HEK293 (cell line): ENCODE measurements at regions not wholly inside any gene's neighbourhood (a gene's known extent, or its start where the extent isn't known, plus 50 kb on each side); places are given as distances from the start of the nearest gene placed in this dataset.

Experiments
- FEZF1 ChIP-seq: fragments of 450-650 bp; formaldehyde crosslinking; IDR thresholded peaks from 2 replicates; pipeline ENCODE4 v1.5.1; 2016; ENCODE audit warnings: missing biosample characterization, missing genetic modification characterization
- YY1 ChIP-seq: fragments of 450-650 bp; formaldehyde crosslinking; IDR thresholded peaks from 2 replicates; pipeline ENCODE4 v1.5.1; 2018; ENCODE audit warnings: missing biosample characterization, missing genetic modification characterization
- ZBTB49 ChIP-seq: fragments of 450-650 bp; formaldehyde crosslinking; IDR thresholded peaks from 2 replicates; pipeline ENCODE4 v1.5.1; 2016; ENCODE audit warnings: missing biosample characterization, missing genetic modification characterization, low read depth
- ZNF274 ChIP-seq, 2 experiments: fragments of 200-500 bp in 1 of 2; fragments of 450-650 bp in 1 of 2; sonication (Bioruptor generic) in 1 of 2; formaldehyde crosslinking in 1 of 2; IDR thresholded peaks; 2 replicates each; pipeline versions ENCODE4 v1.5.1 to v1.6.1; 2014 to 2016; ENCODE audit warnings: borderline replicate concordance in 1 of 2, inconsistent platforms in 1 of 2, low read length in 1 of 2, missing biosample characterization in 1 of 2, missing genetic modification characterization in 1 of 2
- ZNF449 ChIP-seq: fragments of 450-650 bp; formaldehyde crosslinking; IDR thresholded peaks from 2 replicates; pipeline ENCODE4 v1.5.1; 2017; ENCODE audit warnings: missing biosample characterization, mild to moderate bottlenecking, missing genetic modification characterization, moderate library complexity
- ZNF639 ChIP-seq: fragments of 450-650 bp; formaldehyde crosslinking; IDR thresholded peaks from 2 replicates; pipeline ENCODE4 v1.5.1; 2016; ENCODE audit warnings: missing biosample characterization, missing genetic modification characterization

- TF ChIP-seq ZNF639 (tag by site-specific recombination) (no peak), YY1 (tag by site-specific recombination) (no peak), ZBTB49 (tag by site-specific recombination) (no peak), ZNF449 (tag by site-specific recombination) (no peak), FEZF1 (tag by site-specific recombination) (no peak), ZNF274 (IDR thresholded peaks at IDR 0.05; ENCODE audit: low read length) (no peak), ZNF274 (tag by site-specific recombination; IDR thresholded peaks at IDR 0.05; ENCODE audit: borderline replicate concordance) (no peak)
These were observed 446.0 kb downstream of the PCDH20 start for GRCh38 chr13:60969656-60970055.
